Right renal cortex interstitium (tissue), 3 donors: ENCODE measurements at regions not wholly inside any gene's neighbourhood (a gene's known extent, or its start where the extent isn't known, plus 50 kb on each side); places are given as distances from the start of the nearest gene placed in this dataset.
"Not testable (repeated sequence)": the region's sequence is repeated elsewhere in the genome, so short reads cannot be mapped to it uniquely, and the experiment has no call there.

Source experiments
- DNase-seq, 3 donors: peaks; one replicate each; pipeline ENCODE4 v3.0.0-alpha.2; 2013; ENCODE audit warnings: low read depth in 3 of 3, low spot score in 2 of 3

DNA sequence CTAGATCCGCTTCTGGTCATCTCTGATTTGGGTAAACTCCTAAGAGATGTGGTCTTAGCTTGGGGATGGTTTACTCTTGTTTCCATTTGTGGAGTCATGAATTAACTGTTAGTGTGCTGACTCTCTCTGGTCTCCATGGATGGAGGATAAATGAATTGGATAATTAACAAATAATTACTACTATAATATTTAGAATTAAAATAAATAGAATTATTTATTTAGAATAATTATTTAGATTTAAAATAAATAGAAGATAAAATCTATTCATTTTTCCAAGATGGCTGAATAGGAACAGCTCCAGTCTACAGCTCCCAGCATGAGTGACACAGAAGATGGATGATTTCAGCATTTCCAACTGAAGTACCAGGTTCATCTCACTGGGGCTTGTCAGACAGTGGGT lies 1587.4 kb upstream of the AGA start:
- DNase-seq = no peak

DNA sequence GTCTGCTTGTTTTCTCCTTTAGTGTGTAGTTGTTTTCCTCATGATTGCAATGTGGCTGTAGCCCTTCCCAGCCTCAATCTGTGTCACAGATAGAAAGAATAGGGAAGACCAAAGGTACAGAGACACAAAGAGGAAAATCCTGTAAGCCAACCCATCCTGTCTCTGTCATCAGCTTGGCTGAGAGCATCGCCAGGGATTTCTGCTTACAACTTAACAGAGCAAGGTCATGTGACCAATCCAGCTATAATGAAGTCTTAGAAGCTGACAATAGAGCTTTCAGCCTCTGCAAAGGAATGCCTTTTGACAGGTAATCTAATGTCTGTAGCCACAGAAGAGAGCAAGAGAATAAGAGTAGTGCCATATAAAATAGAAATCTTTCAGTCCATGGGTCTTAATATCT lies 1598.0 kb upstream of the AGA start:
- no peak for DNase-seq

DNA sequence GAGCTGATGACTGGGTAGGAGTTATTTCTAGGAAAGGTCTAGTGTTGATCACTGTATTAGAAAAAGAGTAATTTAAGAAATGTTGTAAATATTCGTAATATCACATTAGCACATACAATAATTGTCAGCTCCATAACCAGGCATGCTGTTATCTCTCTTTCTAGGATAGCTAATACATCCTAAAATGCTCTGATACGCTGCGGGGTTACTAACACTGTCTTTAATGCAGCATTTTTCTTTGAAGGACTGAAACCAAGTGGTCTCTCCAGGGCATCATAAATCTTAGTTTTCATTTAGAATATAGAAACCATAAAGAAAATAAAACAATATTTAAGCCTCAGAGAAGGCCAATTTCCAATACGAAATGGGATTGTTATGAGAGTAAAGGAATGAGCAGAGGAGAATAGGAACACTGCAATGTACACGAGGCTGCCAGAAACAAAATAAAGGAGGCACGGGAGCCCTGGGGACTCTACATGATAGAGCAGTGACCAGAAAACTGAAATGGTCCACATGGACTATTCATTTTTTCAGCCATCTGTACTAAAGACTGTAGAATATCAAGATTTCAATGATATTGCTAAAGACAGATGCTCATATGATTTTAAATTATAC lies 1606.7 kb upstream of the AGA start:
- DNase-seq = no peak

DNA sequence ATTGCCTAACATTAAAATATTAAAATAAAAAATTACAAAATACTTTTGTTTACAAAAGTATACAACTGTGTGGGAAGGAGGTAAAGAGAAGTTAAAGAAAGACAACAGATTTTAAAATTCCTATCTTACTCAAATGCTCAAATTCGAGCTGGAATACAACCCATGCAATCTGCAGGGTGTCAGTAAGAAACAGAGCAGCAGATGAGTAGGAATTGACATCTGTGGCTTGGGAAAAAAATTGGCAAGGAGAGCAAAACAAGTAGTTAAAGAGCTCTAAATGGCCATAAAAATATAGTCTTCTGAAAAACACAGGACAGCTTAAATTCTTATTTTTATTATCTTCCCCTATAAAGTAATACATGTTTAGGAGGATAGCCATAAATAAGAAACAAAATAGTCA lies 1609.0 kb upstream of the AGA start:
- DNase-seq = no peak

DNA sequence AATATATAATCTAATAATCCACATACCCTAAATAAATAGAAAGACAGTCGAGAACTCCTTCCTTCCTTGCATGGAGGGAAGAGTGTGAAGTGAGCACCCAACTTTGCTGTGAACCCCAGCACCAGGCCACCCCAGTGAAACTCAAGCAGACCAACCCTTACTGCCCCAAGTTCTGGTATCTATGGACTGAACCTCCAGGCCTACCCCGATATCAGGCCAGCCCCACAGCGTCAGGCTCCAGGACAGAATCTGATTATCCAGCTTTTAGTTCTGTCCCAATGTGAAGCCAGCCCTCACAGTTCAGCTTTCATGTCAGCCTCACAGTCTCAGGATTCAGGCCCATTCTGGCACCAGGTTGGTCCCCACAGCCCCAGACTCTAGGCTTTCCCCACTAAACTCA lies 1617.2 kb upstream of the AGA start:
- DNase-seq = no peak

DNA sequence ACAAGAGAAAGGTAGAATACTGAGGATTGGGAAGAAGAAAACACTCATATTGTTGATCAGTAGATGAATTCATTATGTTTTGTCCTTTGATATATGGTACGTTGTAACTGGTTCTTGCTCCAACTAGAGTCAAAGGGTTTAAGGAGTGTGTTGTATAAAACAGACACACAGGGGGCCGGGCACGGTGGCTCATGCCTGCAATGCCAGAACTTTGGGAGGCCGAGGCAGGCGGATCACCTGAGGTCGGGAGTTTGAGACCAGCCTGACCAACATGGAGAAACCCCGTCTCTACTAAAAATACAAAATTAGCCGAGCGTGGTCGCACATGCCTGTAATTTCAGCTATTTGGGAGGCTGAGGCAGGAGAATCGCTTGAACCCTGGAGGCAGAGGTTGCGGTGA lies 1624.0 kb upstream of the AGA start:
- not testable (repeated sequence) for DNase-seq

DNA sequence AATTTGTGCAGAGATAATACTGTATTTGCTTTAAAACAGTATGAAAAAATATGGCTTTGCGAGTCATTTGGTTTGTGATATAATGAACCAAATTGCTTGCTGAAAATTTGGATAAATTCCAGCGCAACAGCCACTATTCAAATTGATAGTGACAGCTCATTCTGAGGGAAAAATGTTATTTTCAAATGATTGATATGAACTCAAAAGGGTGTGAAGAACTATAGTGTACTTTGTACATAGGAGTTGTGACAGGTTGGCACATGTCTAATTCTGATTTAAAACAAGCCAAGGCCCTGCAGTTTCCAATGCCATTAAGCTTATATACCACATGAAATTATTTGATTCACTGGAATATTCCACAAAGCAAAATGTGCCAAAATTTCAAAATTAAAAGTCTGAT lies 1628.9 kb upstream of the AGA start:
- DNase-seq = no peak

DNA sequence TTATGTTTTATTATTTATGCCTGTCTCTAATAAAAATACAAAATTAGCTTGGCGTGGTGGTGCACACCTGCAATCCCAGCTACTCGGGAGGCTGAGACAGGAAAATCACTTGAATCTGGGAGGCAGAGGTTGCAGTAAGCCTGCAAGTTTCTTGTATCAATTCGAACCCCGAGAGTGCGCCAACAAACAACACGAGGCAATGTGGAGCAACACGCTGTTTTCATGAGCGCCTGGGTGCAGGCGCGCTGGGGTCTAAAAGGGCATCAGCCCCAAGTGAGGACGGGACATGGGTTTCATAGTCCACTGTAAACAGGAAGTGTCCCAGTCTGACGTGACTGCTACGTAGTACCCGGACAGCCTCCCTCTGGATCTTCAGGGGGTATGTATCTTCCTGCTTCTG lies 1634.6 kb upstream of the AGA start:
- no peak for DNase-seq

DNA sequence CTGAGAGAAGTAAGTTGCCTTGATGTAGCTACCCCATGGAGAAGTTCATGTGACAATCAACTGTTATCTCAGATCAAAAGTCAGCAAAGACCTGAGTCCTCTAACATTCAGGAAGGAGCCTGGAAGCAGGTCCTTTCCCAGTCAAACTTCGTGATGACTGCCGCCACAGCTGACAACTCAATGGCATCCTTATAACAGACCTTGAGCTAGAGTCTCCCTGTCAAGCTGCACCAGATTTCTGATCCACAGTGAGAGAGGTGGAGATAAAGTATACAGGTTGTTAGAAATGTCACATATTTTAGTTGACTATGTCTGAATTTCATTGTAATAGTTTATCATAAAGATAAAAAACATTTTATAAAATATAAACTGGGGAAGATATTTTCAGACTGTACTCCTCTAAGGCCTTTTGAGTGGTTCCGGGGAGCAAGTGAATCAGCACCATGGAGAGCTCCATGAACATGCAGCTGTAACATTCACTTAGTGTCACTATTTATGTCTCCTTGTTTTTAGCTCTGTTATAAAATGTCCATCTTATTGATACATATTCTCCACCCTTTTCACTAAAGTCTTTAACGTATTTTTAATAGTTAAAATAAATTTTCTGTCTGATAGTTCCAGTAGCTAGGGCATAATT lies 1653.5 kb upstream of the AGA start:
- DNase-seq = peak; percentile 27 to 46 (median 41)

DNA sequence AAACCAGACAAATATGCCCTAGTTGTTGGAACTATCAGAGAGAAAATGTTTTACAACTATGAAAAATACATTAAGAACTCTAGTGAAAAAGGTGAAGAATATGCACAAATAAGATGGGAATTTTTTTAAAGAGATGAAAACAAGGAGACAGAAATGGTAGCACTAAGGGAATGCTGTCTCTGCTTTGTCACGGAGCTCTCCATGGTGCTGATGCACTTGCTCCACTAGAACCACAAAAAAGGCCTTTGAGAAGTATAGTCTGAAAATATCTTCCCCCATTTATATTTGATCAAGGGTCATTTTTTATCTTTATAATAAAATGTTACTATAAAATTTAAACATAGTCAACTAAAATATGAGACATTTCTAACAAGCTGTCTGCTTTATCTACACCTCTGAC lies 1655.5 kb upstream of the AGA start:
- peak; percentile 18 to 39 (median 23) for DNase-seq

DNA sequence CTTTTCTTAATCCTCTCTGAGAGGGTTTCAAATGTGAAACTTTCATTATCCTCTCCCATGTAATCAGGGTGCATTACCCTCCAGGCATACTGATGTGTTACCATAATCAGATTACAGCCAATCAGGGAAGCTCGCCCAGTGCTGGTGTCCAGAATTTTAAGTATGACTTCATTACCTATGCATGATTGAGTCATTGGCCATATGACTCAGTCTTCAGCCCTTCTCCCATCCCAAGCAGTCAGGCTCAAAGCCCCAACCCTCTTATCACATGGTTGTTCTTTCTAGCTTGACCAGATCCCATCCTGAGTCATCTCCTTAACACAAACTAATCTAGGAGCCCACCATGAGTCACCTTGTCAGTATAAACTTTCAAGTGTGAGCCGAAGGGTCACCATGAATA lies 1668.1 kb upstream of the AGA start:
- no peak for DNase-seq

DNA sequence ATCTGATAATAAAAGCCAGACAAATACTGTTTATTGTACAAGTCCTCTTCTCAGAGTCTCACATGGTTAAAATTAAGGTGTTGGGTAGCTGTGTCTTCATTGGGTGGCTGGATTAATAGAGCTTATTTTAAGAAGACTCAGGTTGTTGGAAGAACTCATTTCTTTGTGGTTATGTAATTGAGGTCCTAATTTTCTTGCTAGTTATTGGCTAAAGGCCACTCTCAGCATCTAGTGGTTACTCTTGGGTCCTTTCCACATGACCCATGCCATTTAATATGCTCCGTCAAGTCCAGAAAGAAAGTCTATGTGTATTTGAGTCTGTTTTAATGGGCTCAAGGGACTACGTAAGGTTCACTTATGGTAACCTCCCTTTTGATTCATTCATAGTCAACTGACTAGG lies 1668.6 kb upstream of the AGA start:
- DNase-seq = no peak

DNA sequence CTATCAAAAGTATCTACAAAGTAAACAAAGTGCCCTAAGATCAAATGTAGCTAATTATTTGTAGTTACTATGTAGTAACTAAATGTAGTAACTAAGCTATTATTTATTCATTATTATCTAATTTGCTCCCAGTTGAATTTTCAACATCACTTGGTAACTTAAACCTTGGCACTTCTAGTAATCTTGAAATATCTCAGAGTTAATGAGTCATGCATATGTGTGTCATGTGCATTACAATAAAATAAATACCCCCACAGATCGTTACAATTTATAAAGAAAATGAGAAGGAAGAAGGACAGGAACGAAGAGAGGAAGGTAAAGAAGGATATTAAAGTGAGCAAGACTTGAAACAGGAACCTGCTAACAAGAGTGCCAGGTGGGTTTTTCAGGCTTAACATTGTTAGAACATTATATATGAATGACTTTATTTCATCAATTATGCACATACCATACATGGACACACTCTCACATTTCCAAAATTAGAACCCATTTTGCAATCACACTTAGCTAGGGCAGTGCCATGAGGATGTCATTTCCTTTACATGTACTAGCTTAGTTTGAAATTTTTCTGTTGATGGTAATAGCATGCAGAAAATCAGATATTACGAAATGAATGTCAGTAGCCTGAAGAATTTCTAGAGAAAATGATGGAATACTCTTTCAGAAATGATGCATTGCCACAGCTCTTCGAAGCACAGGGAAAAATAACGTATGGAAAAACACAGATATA lies 1670.4 kb upstream of the AGA start:
- DNase-seq = no peak

DNA sequence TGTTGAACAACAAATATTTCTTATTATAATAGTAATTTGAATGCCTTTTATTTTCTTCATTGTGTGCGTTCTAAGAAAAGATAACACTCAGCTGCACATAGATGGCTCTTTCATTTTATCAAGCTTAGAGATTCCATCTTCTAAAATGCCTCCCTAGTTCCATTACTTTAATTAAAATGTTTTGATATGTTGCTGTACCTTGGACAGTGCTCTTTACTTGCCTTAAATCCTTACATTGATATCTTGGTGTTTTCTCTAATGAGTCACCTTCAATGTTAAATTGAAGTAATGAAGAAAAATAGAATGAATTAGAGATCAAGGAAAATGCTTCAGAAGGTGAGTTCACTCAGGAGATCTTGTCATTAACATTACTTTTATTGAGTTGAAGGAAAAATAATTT lies 1672.4 kb upstream of the AGA start:
- no peak for DNase-seq

DNA sequence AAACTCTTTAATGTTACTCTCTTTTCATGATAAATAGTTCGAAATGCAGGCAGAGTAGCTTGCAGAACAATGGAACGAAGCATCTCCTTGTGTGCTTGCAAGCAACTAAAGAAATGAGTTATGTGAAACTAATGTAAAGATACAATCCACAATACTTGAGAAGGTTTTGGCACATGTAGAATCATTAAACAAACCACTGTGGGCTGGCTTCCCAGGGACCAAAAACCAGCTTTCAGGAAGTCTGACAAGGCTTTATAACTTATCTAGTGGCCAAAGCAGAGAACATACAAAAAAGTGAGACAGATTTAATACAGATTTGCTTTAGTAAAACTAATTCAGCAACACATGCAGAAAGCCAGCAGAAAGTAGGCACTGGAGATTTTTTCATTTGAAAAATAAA lies 1673.8 kb upstream of the AGA start:
- no peak for DNase-seq

DNA sequence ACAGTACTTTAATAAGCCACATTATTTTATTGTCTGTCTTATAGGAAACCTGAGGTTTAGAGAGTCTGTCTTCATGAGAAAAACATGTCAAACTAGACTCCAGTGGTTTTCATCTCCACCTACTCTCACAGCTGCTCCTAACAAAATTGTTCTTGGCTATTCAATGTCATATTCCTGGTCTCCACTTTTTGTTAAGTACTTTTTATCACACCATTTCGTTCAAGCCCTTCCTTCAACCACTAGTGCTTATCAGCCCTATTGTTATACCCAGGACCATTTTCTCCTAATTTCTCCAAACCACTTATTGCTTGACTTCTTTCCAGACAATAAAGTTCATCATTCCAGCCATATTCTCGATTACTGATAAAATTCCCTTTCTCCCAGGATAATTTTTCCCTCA lies 1674.3 kb upstream of the AGA start:
- no peak for DNase-seq

DNA sequence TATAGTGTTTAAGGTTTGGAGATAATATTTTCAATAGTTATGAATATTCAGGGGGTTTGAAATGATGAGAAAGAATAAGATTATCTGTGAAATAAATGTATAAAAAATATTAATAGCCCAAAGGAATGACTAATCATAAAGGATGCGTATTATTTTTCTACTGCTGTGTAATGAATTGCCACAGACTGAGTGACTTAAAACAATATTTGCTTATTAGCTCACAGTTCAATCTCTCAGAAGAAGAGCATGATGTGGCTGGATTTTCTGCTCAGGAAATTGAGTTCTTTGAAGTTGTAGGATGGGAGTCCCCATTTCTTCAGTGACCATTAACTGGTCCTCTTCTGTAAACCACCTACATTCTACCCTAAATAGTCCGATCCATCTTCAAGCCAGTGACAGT lies 1680.8 kb upstream of the AGA start:
- DNase-seq = no peak

DNA sequence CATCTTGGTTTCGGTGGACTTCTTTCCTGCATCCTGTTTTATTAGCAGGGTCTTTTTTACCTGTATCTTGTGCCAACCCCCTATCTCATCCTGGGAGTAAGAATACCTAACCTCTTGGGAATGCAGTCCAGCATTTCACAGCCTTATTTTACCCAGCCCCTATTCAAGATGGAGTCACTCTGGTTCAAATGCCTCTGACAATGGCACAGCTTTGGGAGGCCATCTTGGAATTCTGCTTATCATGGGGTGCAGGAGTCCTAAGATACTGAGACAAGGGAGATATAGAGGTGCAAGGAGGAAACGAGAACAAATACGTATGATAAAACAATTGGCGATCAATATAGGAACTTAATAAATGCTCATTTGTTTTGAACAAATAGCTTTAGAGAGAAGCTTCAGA lies 1682.2 kb upstream of the AGA start:
- DNase-seq = no peak

DNA sequence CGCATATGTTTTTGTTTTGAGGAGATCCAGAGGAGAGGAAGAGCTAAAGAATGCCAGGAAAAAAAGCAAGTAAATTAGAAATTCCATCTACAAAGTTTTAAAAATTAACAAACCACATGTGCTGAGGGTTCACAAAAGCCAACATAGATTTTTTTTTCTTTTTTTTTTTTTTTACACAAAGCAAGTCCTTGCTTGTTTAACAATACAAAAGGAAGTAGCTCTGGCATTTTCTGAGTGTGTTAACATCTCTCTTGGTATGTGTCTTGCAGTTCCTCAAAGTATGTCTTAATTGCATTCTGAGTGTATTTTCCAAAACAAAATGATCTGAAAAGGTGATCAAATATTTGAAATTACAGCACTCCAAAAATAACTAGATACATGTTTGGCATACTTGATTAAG lies 1682.7 kb upstream of the AGA start:
- no peak for DNase-seq

DNA sequence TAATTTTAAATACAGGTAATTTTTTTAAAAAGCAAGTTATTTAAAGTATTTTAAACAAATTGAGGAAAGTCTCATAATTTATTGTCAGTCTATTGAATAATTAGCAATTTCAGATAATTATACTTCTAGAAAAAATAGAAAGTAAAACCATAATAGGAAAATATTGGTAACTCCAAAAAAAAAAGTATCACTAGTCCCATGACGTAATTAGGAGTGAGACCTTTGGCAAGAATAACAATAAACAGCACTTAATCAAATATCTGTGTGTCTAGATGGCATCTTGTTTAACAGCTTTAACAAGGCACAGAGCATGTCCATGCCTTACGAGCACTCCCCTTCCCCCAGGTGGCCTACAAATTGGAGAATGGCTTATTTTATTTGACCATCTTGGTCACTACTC lies 1683.6 kb upstream of the AGA start:
- DNase-seq = no peak

DNA sequence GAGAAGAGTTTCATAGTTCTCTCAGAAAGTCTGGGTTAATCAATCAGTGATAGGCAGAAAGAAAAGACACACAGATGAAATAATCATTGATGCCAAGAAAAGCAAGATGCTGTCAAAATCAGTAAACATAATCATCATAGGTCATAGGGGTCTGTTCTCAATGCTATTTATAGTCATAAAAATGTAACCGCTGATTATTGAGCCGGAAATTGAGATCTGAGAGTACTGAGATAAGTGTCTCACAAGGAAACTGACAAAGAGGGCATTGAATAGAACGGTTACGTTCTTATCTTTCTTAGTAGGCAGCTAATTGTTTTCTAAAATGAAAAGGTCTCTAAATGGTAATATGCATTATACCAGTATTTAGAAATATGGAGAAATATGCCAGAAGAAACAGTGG lies 1686.1 kb upstream of the AGA start:
- no peak for DNase-seq

DNA sequence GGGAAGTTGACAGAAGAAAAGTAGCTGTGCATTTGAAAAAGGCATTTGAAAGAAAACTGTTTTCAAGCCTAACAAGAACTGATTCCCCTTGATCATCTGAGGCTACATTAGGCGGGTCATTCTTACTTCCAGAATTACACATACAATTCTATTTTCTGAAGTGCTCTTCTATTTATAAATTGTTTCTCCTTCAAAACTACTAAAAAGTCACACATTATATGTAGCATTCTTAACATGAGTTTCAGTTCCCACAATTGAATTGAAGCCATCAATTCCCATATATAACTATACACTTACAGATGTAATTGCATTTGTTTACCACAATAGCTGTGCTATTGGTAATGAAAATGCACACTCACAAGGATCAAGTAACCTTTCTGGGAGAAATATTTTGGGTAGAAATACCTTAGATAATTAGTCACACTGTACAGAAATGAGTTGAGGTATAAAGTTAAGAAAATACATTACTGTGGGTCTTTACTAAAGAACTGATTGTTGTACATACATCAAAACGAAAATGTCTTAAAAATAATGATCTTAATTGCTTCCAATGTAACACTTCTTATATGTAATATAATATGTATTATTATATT lies 1688.0 kb upstream of the AGA start:
- DNase-seq = no peak
